NCI-H1694 treated with DMSO at 0.1 percent for 48 hours (cell line): ENCODE measurements at regions not wholly inside any gene's neighbourhood (a gene's known extent, or its start where the extent isn't known, plus 50 kb on each side); places are given as distances from the start of the nearest gene placed in this dataset.

Experiments
- DNase-seq: peaks from one replicate; lab custom pipeline; 2025; lab: John Stamatoyannopoulos, UW

GRCh38 chr15:66832664-66833063 lies 130.6 kb downstream of the SMAD6 start:
- DNase-seq, result no peak

GRCh38 chr15:66833371-66833770 lies 131.3 kb downstream of the SMAD6 start:
- no peak for DNase-seq

GRCh38 chr15:66833803-66834202 lies 131.8 kb downstream of the SMAD6 start:
- DNase-seq, result no peak

DNA sequence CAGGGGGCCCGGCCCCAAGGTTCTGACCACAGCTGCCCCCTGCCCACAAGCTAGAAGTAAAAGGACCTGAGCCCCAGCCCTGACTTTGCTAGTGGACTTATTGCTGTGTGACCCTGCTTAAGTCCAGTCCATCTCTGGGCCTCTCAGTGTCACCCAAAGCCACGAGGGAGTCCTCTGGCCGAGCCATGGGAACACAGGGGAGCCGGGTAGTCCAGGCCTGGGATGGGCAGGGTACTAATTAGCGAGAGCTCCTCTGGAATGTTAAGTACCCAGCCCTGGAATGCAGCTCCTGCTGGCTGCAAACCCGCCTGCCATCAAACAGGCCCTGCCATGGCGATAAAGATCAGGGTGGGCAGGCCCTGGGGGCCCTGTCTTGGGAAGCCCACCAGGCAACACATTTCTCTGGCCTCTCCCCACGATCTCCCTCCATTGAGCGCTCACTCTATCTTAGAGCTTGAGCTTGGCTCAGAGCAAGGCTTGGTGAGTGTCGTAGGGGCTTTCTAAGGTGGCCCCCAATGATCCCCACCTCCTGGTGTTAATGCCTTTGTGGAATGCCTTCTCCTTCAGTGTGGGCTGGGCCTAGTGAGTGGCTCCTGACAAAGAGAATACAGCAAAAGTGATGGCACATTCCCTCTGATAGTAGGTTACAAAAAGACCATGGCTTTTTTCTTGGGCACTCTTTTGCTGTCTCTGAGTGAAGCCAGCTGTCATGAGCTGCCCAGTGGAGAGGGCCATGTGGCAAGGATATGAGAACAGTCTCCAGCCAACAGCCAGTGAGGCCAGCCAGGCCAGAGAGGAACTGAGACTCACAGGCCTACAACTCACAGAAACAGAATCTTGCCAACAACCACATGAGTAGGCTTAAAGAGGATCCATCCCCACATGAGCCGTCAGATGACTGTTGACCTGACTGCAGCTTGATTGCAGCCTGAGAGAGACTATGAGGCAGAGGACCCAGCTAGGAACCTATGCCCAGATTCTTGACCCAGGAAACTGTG lies 133.1 kb downstream of the SMAD6 start:
- DNase-seq, result no peak

- no peak for DNase-seq
Measured at GRCh38 chr15:66836231-66837030, 134.4 kb downstream of the SMAD6 start.

GRCh38 chr15:66838202-66838601 lies 136.2 kb downstream of the SMAD6 start:
- DNase-seq, result no peak

- DNase-seq, result no peak
Measured at GRCh38 chr15:66838671-66839239, 136.7 kb downstream of the SMAD6 start.

DNA sequence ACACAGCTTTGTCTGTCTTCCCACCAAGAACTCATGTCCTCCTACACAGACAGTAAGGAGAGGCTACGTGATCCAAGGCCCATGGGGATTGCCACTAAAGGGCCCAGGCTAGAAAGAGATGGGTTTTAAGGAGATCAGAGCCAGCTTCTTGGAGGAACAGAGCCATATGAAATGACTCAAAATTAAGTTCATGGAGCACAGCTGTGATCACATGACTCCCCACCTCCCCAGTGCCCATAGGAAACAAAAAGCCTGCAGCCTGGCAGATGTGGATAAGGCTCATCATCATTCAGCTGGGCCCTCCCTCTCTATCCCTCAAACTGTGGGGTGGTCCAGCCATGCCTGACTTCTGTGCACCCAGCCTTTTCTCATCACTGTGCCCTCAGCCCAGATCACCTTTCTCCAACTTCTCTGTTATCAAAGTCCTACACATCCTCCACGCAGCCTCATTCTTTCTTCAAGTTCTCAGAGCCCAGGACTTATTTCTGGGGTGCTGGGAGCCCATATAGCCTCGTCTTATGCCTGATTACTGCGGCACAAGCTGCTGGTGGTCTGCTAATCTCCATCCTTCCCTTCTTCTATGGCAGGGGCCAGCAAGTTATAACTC lies 137.6 kb downstream of the SMAD6 start:
- DNase-seq, result no peak

- no peak for DNase-seq
Measured at GRCh38 chr15:66840615-66841390, 138.8 kb downstream of the SMAD6 start.

- no peak for DNase-seq
Measured at GRCh38 chr15:66841953-66842681, 140.1 kb downstream of the SMAD6 start.

DNA sequence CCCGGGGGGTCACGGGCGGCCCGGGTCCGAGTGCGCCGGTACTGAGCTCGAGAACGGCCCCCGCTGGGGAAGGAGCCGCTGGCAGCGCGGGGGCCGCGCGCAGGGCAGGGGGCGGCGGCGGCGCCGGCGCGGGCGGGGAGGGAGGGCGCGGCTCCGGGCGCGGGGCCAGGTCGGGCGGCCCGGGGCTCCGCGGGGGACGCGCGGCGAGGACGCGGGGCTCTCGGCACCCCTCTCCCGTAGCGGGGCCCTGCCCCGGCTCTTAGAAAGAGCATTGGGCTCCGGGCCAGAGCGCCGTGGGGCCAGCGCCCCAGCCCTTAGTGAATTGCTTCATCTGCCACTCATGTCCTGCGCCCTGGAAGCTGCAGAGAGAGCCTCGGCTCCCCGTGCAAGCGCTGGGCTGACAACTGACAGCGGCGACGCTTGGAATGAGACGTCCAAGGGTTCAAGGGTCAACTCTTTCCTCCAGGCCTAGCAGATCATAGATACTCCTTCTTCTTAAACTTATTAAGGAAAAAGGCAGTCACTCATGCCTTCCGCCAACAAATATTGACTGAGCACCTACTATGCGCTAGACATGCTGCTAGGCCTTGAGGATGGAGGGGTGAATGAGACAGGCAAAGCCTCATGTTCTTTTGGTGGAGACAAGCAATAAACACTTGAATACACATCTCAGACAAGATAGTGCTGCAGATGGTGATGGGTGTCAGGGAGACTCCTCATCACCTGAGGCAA lies 140.8 kb downstream of the SMAD6 start:
- no peak for DNase-seq

DNA sequence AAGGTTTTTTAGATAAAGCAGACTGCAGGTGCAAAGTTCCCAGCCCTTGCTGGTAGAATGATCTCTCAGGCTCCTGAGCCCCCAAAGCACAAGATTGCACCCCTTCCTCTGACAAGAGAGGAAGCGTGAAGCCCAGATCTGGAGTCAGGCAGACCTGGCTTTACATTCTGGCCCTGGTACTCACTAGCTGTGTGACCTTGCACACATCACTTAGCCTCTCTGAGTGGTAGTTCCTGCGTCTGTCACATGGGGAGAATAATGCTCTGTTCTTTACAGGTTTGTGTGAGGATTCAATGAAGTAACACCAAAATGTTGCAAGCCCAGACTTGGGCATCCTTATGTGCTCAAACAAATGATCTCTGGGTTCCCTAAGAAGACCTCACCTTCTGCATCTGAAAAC lies 141.5 kb downstream of the SMAD6 start:
- DNase-seq, result no peak

GRCh38 chr15:66844041-66844746 lies 142.2 kb downstream of the SMAD6 start:
- no peak for DNase-seq

- DNase-seq, result no peak
Measured at GRCh38 chr15:66844747-66845145, 142.7 kb downstream of the SMAD6 start.

- no peak for DNase-seq
Measured at GRCh38 chr15:66845266-66845785, 143.3 kb downstream of the SMAD6 start.

DNA sequence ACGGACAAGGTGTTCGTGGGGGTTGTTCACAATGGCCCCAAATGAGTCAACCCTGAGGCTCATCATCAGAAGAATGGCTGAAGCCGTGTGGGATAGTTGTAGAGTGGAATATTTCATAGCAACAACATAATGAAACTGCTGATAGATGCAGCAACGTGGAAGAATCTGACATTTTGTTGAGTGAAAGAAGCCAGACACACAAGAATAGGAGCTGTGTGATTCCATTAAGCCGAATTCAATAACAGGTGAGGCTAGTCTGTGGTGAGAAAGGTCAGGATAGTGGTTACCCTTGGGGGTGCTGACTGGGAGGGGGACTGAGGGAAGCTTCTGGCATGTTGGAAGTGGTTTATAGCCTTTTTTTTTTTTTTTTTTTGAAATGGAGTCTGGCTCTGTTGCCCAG lies 144.0 kb downstream of the SMAD6 start:
- no peak for DNase-seq

DNA sequence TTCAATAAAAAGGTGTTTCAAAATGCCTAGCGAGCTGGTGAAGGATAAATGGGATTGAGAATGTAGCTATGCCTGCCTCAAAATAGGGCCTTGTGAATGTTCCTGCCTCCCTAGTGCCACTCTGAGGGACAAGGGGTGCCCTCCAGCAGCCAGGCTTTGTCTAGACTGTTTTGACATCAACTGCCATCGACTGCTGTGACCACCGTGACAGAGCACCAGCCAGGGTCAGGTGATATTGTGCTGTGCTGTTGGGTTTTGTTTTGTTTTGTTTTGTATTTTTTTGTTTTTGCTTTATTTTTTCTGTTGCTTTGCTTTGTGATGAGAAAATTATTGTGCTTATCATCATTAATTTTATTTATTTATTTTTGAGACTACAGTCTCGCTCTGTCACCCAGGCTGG lies 144.8 kb downstream of the SMAD6 start:
- DNase-seq, result no peak

DNA sequence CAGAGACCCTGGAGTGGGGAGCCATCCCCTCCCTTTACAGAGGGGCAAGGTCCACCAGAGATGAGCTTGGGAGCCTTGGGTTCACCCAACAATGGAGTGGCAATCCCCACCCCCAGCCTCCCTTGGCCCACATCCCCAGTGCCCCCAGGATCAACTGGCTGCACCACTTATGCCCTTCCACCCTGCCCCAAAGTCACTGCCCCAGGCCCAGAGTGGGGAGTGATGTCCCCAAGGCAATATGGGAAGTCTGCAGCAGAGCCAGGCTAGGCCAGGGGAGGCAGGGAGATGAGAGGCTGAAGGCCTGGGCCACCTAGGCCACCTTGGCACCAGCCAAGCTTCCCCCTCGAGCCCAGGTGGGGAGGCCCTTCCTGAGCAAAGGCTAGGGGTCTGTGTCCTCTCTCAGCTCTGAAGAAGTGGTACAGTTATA lies 145.5 kb downstream of the SMAD6 start:
- no peak for DNase-seq

GRCh38 chr15:66848116-66848515 lies 146.1 kb downstream of the SMAD6 start:
- no peak for DNase-seq
